GM12864 (cell line): ENCODE measurements at regions not wholly inside any gene's neighbourhood (a gene's known extent, or its start where the extent isn't known, plus 50 kb on each side); places are given as distances from the start of the nearest gene placed in this dataset.

Experiments
- DNase-seq: peaks from one replicate; pipeline ENCODE4 v3.0.0-alpha.2; 2011; ENCODE audit warnings: low read depth
- H3K4me3 ChIP-seq: 2 replicates; pipeline ENCODE4 v1.5.1; 2011; ENCODE audit warnings: mild to moderate bottlenecking, low read depth, low read length, control low read depth
- CTCF ChIP-seq: IDR thresholded peaks from 2 replicates; pipeline ENCODE4 v1.5.1; 2011; ENCODE audit warnings: low read depth, mild to moderate bottlenecking, moderate library complexity, low read length, control low read depth, inconsistent platforms; ENCODE audit errors: missing control alignments

- DNase-seq: no peak
- TF ChIP-seq CTCF: no peak
- no peak overlapping the region for H3K4me3 ChIP-seq
Observed at GRCh38 chr13:83219832-83220231, 662.4 kb downstream of the SLITRK1 start.

- TF ChIP-seq CTCF: no peak
- H3K4me3 ChIP-seq: no peak overlapping the region
- no peak for DNase-seq
Observed at GRCh38 chr13:83216479-83217245, 665.6 kb downstream of the SLITRK1 start.

GRCh38 chr13:83215627-83216026 lies 666.6 kb downstream of the SLITRK1 start:
- no peak for TF ChIP-seq CTCF
- H3K4me3 ChIP-seq: no peak overlapping the region
- no peak for DNase-seq

GRCh38 chr13:83214452-83214851 lies 667.8 kb downstream of the SLITRK1 start:
- no peak for DNase-seq
- no peak overlapping the region for H3K4me3 ChIP-seq
- TF ChIP-seq CTCF: no peak

GRCh38 chr13:83211301-83211700 lies 671.0 kb downstream of the SLITRK1 start:
- H3K4me3 ChIP-seq: no peak overlapping the region
- no peak for DNase-seq
- TF ChIP-seq CTCF: no peak

GRCh38 chr13:83204886-83205285 lies 677.4 kb downstream of the SLITRK1 start:
- no peak overlapping the region for H3K4me3 ChIP-seq
- no peak for DNase-seq
- TF ChIP-seq CTCF: no peak

- no peak overlapping the region for H3K4me3 ChIP-seq
- no peak for DNase-seq
- no peak for TF ChIP-seq CTCF
Observed at GRCh38 chr13:83201506-83201905, 680.8 kb downstream of the SLITRK1 start.
